Adipocyte (in vitro differentiated cells): ENCODE measurements at regions not wholly inside any gene's neighbourhood (a gene's known extent, or its start where the extent isn't known, plus 50 kb on each side); places are given as distances from the start of the nearest gene placed in this dataset.
"Not testable (repeated sequence)": the region's sequence is repeated elsewhere in the genome, so short reads cannot be mapped to it uniquely, and the experiment has no call there.

Experiments used
- DNase-seq: peaks from one replicate; pipeline ENCODE4 v3.0.0-alpha.2; 2015; ENCODE audit warnings: low read depth
- H3K27me3 ChIP-seq: replicated peaks from 2 replicates; pipeline ENCODE4 v1.7.0; 2013; ENCODE audit warnings: mild to moderate bottlenecking, low read length, moderate library complexity; ENCODE audit not compliant: control insufficient read depth, insufficient read depth
- H3K36me3 ChIP-seq: 2 replicates; pipeline ENCODE4 v1.7.0; 2013; ENCODE audit warnings: low read length, mild to moderate bottlenecking, moderate library complexity; ENCODE audit not compliant: control insufficient read depth, insufficient read depth, severe bottlenecking
- H3K4me1 ChIP-seq: 2 replicates; pipeline ENCODE4 v1.7.0; 2013; ENCODE audit warnings: mild to moderate bottlenecking, low read length, moderate library complexity; ENCODE audit not compliant: control insufficient read depth, insufficient read depth
- H3K4me3 ChIP-seq: 2 replicates; pipeline ENCODE4 v1.7.0; 2013; ENCODE audit warnings: mild to moderate bottlenecking, low read length, moderate library complexity
- H3K9ac ChIP-seq: 2 replicates; pipeline ENCODE4 v1.7.0; 2013; ENCODE audit warnings: mild to moderate bottlenecking, low read length, moderate library complexity
- H3K9me3 ChIP-seq: 2 replicates; pipeline ENCODE4 v1.7.0; 2013; ENCODE audit warnings: mild to moderate bottlenecking, low read length, moderate library complexity; ENCODE audit not compliant: control insufficient read depth

DNA sequence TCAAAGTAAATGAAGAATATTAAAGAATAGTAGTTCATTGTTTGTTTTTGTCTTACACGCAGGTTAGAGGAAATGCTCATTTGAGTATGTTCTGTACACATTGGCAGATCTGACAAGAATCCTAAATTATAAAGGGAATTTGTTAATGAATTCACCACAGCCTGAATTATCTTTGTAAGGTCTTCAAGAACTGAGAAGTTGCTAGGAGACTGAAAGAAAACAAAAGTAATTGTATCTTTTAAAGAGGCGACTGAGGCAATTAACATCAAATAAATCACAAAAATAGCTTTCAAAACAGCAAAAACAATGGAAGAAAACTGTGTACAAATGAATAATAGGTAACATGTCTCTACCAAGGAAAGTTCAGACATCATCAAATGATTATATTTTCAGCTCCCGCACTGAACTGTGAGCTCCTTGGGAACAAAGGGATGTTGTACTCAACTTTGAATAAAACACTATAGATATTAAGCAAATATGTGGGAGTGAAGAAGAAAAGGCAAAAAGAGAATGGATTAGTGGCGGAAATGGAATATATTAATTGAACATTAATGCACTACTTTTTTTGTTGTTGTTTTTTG lies 51.7 kb upstream of the ATIC start:
- H3K4me1 ChIP-seq: no peaks in the 10 kb centered on the region
- H3K36me3 ChIP-seq: no peaks in the 10 kb centered on the region
- no peaks in the 10 kb centered on the region for H3K27me3 ChIP-seq
- no peaks in the 10 kb centered on the region for H3K9me3 ChIP-seq
- DNase-seq: no peak
- no peak overlapping the region for H3K4me3 ChIP-seq
- no peak overlapping the region for H3K9ac ChIP-seq

DNA sequence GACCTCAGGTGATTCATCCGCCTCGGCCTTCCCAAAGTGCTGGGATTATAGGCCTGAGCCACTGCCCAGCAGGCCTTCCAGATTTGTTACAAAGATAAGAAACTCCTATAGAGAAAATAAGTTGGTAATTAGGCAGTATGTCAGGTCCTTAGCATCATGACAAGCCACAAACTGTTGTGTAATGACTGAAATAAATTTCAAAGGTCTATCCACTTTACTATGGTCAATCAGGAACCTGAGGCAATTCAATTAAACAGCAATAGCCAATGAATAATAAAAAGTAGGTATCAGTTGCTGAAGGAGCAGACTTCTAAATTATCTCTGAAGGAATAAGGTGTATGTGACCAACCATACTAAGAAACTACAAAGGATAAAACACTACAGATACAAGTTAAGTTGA lies 62.4 kb upstream of the ATIC start:
- no peaks in the 10 kb centered on the region for H3K27me3 ChIP-seq
- H3K9ac ChIP-seq: no peak overlapping the region
- H3K36me3 ChIP-seq: no peaks in the 10 kb centered on the region
- DNase-seq: no peak
- no peak overlapping the region for H3K4me3 ChIP-seq
- H3K4me1 ChIP-seq: no peaks in the 10 kb centered on the region
- H3K9me3 ChIP-seq: no peaks in the 10 kb centered on the region

DNA sequence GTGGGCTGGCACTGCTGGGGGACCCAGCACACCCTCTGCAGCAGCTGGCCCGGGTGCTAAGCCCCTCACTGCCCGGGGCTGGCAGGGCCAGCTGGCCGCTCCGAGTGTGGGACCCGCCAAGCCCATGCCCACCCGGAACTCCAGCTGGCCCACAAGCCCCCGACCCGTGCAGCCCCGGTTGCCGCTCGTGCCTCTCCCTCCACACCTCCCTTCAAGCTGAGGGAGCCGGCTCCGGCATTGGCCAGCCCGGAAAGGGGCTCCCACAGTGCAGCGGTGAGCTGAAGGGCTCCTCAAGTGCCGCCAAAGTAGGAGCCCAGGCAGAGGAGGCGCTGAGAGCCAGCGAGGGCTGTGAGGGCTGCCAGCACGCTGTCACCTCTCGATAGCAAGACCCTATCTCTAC lies 65.9 kb upstream of the ATIC start:
- not testable (repeated sequence) for H3K4me3 ChIP-seq, H3K27me3 ChIP-seq, H3K9me3 ChIP-seq, H3K4me1 ChIP-seq, DNase-seq, H3K9ac ChIP-seq, H3K36me3 ChIP-seq

DNA sequence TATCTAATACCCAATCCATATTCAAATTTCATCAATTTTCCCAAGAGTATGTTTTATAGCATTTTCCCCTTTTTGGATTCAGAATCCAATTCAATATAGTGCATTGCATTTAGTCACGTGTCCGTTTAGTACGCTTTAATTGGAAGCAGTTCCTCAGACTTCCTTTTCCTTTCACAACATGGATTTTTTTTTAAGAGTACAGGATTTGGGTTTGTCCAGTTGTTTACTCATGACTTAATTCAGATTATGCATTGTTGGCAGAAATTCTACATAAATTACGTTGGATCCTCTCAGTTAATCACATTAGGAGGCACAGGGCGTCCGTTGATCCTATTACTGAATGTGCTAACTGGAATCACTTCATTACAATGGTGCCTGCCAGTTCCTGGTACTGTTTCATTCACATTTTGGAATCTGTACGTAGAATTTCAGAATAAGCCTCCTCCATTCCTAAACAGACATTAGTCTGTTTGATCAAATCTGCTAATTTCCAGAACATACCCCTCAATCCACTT lies 70.0 kb upstream of the ATIC start:
- Histone ChIP-seq H3K9ac (no peak overlapping the region), H3K4me3 (no peak overlapping the region), H3K9me3 (no peaks in the 10 kb centered on the region), H3K36me3 (no peaks in the 10 kb centered on the region), H3K27me3 (no peaks in the 10 kb centered on the region), H3K4me1 (peaks cover 9% of the 10 kb centered on the region)
- no peak for DNase-seq

DNA sequence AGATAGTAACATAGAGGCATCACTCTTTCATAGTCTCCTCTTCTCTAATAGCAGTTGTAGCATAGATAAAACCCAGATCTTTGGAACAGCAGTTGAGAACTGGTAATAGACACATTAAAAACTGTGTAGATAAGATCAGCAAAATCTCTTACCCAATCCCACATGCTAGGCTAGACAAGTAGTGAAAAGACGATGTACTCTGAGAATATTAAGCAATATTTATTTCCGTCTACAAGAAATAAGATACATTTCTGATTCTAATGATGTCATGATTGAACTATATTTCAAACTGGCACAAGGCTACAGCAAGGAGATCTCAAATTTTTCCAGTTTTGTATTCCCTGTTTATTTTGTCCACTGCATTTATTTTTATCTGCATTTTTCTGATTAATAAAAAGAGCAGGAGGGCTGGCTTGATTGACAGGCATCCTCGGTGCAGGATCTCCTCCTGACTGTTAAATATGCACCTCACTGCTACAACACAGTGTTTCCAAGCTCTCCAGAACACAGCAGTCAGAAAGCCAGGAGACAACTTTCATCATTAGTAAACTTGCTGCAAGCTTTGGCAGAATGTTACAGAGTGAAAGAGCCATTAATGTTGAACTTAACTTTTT lies 73.3 kb upstream of the ATIC start:
- peak; percentile 78 for DNase-seq
- Histone ChIP-seq H3K9ac (no peak overlapping the region), H3K36me3 (no peaks in the 10 kb centered on the region), H3K9me3 (no peaks in the 10 kb centered on the region), H3K4me3 (no peak overlapping the region), H3K27me3 (no peaks in the 10 kb centered on the region), H3K4me1 (peaks cover 10% of the 10 kb centered on the region)

DNA sequence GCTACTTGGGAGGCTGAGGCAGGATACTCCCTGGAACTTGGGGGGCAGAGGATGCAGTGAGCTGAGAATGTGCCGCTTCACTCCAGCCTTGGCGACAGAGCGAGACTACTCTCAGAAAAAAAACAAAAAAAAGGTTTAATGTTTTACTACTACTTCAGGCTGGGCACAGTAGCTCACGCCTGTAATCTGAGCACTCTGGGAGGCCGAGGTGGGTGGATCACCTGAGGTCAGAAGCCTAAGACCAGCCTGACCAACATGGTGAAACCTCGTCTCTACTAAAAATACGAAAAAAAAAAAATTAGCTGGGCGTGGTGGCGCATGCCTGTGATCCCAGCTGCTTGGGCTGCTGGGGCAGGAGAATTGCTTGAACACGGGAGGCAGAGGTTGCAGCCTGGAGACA lies 75.7 kb upstream of the ATIC start:
- Histone ChIP-seq H3K9ac (no peak overlapping the region), H3K4me1 (peaks cover 10% of the 10 kb centered on the region), H3K27me3 (no peaks in the 10 kb centered on the region), H3K36me3 (no peaks in the 10 kb centered on the region), H3K4me3 (no peak overlapping the region), H3K9me3 (no peaks in the 10 kb centered on the region)
- no peak for DNase-seq

DNA sequence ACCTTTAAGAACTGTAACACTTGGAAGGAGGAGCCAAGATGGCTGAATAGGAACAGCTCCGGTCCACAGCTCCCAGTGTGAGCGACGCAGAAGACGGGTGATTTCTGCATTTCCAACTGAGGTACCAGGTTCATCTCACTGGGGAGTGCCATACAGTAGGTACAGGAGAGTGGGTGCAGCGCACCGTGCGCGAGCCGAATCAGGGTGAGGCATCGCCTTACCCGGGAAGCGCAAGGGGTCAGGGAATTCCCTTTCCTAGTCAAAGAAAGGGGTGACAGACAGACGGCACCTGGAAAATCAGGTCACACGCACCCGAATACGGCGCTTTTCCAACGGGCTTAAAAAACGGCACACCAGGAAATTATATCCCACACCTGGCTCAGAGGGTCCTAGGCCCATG lies 81.8 kb upstream of the ABCA12 start:
- not testable (repeated sequence) for H3K9ac ChIP-seq, H3K27me3 ChIP-seq, DNase-seq, H3K36me3 ChIP-seq, H3K4me1 ChIP-seq, H3K9me3 ChIP-seq, H3K4me3 ChIP-seq

DNA sequence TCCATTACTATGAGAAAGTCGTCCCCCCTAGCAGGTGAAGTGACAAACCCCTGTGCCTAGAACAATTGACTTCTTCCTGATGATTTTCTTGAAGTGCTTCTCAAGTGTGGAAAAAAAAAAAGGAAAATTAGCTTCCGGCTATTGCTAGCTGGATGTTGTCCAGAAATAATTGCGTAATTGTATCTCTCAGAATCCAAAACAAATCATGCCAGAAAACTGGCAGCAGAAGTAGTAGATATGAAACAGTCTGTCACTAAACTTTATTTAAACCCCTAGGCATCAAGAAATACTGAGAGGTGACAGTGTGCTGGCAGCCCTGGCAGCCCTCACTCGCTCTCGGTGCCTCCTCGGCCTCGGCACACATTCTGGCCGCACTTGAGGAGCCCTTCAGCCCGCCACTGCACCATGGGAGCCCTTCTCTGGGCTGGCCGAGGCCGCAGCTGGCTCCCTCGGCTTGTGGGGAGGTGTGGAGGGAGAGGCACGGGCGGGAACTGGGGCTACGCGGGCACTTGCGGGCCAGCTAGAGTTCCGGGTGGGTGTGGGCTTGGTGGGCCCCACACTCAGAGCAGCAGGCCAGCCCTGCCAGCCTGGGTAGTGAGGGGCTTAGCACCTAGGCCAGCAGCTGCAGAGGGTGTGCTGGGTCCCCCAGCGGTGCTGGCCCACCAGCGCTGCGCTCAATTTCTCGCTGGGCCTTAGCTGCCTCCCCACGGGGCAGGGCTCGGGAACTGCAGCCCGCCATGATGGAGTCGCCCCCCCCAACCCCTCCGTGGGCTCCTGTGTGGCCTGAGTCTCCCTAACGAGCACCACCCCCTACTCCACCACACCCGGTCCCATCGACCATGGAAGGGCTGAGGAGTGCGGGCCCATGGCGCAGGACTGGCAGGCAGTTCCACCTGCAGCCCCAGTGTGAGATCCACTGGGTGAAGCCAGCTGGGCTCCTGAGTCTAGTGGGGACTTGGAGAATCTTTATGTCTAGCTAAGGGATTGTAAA lies 80.5 kb upstream of the ABCA12 start:
- Histone ChIP-seq H3K4me3 (no peak overlapping the region), H3K9me3 (no peaks in the 10 kb centered on the region), H3K27me3 (no peaks in the 10 kb centered on the region), H3K4me1 (no peaks in the 10 kb centered on the region), H3K36me3 (no peaks in the 10 kb centered on the region), H3K9ac (no peak overlapping the region)
- DNase-seq: peak; percentile 57

DNA sequence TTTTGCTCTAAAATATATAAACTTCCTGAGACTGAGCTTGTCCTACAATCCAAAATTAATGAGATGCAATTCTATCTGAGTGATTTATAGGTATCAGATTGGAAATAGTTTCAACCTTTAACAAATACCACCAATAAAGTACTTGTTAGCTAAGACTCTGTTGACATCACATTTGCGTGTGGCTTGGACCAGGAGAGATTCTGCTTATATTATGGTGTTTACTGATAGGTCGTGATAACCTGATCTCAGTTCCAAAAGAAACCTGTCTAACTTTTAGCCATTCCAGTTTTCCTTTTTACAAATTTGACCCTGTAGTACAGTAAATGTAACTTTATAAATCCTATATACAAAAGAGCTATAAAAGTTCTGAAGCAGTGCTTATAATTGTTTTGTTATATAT lies 78.4 kb upstream of the ABCA12 start:
- no peak overlapping the region for H3K9ac ChIP-seq
- H3K27me3 ChIP-seq: no peaks in the 10 kb centered on the region
- no peaks in the 10 kb centered on the region for H3K36me3 ChIP-seq
- H3K4me1 ChIP-seq: no peaks in the 10 kb centered on the region
- no peak overlapping the region for H3K4me3 ChIP-seq
- H3K9me3 ChIP-seq: peaks cover under 1% of the 10 kb centered on the region
- no peak for DNase-seq

DNA sequence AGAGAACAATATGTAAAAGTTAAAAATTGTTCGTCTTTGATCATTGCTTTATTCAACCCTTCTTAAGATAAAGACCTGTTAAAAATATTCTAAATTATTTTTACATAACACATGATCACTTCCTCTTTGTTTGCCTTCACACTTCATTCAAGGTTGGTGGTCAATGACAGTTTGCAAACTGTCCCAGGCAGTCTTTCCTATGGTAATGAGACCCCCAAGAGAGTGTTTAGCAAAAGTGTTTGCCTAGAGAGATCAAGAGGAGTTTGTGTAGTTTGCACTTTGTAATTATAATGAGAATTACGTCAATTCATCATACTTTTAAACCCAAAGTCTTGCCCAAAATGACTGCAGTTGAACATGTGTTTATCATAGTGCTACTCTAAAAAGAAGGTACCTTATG lies 77.2 kb upstream of the ABCA12 start:
- Histone ChIP-seq H3K9me3 (peaks cover 7% of the 10 kb centered on the region), H3K27me3 (no peaks in the 10 kb centered on the region), H3K9ac (no peak overlapping the region), H3K4me1 (no peaks in the 10 kb centered on the region), H3K4me3 (no peak overlapping the region), H3K36me3 (no peaks in the 10 kb centered on the region)
- no peak for DNase-seq

DNA sequence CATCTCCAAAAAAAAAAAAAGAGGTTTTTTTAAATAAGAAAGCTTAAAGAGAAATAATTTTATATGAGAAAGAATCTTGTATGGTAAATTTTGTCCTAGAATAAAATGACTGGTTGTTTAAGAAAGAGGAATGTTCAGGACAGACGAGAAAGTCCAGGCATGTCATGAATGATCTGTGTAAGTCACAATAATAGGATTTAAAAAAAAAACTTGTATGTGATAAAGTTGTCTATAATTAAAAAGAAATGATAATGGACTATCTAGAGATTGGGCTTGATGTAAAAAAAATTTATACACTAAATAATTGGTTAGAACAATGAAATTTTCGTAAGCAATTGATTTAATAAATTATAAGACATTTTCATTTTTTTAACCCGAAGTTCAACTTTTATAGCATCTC lies 71.7 kb upstream of the ABCA12 start:
- Histone ChIP-seq H3K4me3 (no peak overlapping the region), H3K9me3 (peaks cover 12% of the 10 kb centered on the region), H3K9ac (no peak overlapping the region), H3K4me1 (no peaks in the 10 kb centered on the region), H3K36me3 (no peaks in the 10 kb centered on the region), H3K27me3 (no peaks in the 10 kb centered on the region)
- DNase-seq: no peak
